Caco-2 (cell line): ENCODE measurements at regions not wholly inside any gene's neighbourhood (a gene's known extent, or its start where the extent isn't known, plus 50 kb on each side); places are given as distances from the start of the nearest gene placed in this dataset.

ENCODE experiments used
- BruUV-seq: library from RNA; stranded (reverse); fragments of 400-500 nt; replicated peaks from 2 replicates; lab custom pipeline; 2021; lab: Mats Ljungman, UMichigan
- CTCF ChIA-PET: fragments of 300-600 bp; sonication (Branson Sonifier 250); formaldehyde crosslinking; loops from one replicate; lab custom pipeline; 2022; ENCODE audit warnings: antibody characterized with exemption; lab: Charles Lee
- POLR2A ChIA-PET: fragments of 300-600 bp; sonication (Branson Sonifier 250); formaldehyde crosslinking; loops from one replicate; lab custom pipeline; 2022; ENCODE audit warnings: antibody characterized with exemption; lab: Charles Lee
- DNase-seq, 2 experiments: peaks; one replicate each; pipeline versions ENCODE4 v3.0.0 to v3.0.0-alpha.2; 2020 to 2022
- H3K27me3 ChIP-seq: replicated peaks from 2 replicates; pipeline ENCODE4 v1.6.0; 2011; ENCODE audit warnings: low read length; ENCODE audit not compliant: control insufficient read depth, insufficient read depth
- H3K36me3 ChIP-seq: 2 replicates; pipeline ENCODE4 v1.5.1; 2011; ENCODE audit warnings: low read length; ENCODE audit not compliant: control insufficient read depth, insufficient read depth
- H3K4me1 ChIP-seq: fragments of 250-450 bp; sonication (Bioruptor Pico); 2 replicates; pipeline ENCODE4 v1.5.1; 2020; ENCODE audit warnings: mild to moderate bottlenecking
- H3K4me3 ChIP-seq: 2 replicates; pipeline ENCODE4 v1.5.1; 2011; ENCODE audit warnings: low read depth, mild to moderate bottlenecking, control low read depth, low read length
- H3K9me3 ChIP-seq: fragments of 250-450 bp; sonication (Bioruptor Pico); 2 replicates; pipeline ENCODE4 v1.5.1; 2020; ENCODE audit warnings: mild to moderate bottlenecking, moderate library complexity
- H3K27ac Mint-ChIP-seq: one replicate; pipeline ENCODE4 v1.8.0; 2022; ENCODE audit warnings: mixed read lengths; ENCODE audit not compliant: unreplicated experiment
- H3K27me3 Mint-ChIP-seq: one replicate; pipeline ENCODE4 v1.8.0; 2022; ENCODE audit warnings: mixed read lengths; ENCODE audit not compliant: insufficient read depth, unreplicated experiment
- H3K36me3 Mint-ChIP-seq: one replicate; pipeline ENCODE4 v1.8.0; 2022; ENCODE audit warnings: mild to moderate bottlenecking, mixed read lengths; ENCODE audit not compliant: insufficient read depth, unreplicated experiment
- H3K4me1 Mint-ChIP-seq: one replicate; pipeline ENCODE4 v1.8.0; 2022; ENCODE audit warnings: low read depth, mixed read lengths; ENCODE audit not compliant: unreplicated experiment
- H3K4me3 Mint-ChIP-seq: one replicate; pipeline ENCODE4 v1.8.0; 2022; ENCODE audit warnings: mild to moderate bottlenecking, moderate library complexity, mixed read lengths; ENCODE audit not compliant: unreplicated experiment
- H3K9me3 Mint-ChIP-seq: one replicate; pipeline ENCODE4 v1.8.0; 2022; ENCODE audit warnings: mixed read lengths; ENCODE audit not compliant: unreplicated experiment
- intact Hi-C: fragments of 100-400 bp; cut with micrococcal nuclease; formaldehyde crosslinking; loops from one replicate; pipeline ENCODE4 v1.10.0; 2022; ENCODE audit not compliant: unreplicated experiment
- TF ChIP-seq, protein P1 (sequence below), 2 experiments: fragments of 200-600 bp in 1 of 2; IDR thresholded peaks; 1 replicate in 1 of 2; 2 replicates in 1 of 2; pipeline versions ENCODE4 v1.5.1 to v1.8.0; 2011 to 2022; ENCODE audit warnings: antibody characterized with exemption in 1 of 2, control low read depth in 1 of 2, inconsistent platforms in 1 of 2, low read depth in 1 of 2, low read length in 1 of 2, mild to moderate bottlenecking in 1 of 2, moderate library complexity in 1 of 2; ENCODE audit not compliant: insufficient read depth in 1 of 2, severe bottlenecking in 1 of 2, unreplicated experiment in 1 of 2

DNA sequence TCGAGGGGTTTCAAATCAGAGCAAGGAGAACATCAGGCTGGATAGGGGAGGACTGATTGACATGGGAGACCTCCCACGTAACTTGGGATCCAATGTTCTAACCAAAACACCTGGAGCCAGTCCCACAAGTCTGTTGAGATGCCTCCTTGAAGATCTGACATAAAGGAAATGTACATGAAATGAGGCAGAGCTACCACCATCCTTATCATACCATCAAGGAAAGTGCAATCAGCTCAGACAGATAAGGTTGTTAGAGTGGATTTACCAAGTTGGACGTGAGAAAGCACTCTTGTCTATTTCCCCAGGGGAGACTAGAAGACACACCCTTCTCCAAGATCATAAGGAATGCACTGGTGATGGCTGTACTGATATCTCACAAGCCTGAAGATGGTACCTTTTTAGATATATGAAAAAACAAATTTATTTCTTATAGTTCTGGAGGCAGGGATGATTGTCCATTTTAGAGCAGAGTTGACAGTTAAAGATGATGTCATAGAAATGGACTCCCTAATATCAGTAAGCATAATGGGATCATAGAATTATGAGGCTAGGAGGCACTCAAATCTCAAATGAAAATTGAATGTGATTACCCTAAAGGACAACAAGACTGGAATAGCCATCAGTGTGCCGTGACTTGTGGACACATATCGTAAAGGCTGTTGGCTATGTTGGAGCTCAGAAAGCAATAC is 129.1 kb upstream of the RAB4A start:
- no peaks in the 10 kb centered on the region for H3K9me3 Mint-ChIP-seq

GRCh38 chr1:229142471-229142870 is 128.4 kb upstream of the RAB4A start:
- peak; percentile 46 to 67 for DNase-seq
- Mint-ChIP-seq H3K4me3 (no peak overlapping the region), H3K27me3 (no peaks in the 10 kb centered on the region), H3K9me3 (no peaks in the 10 kb centered on the region), H3K27ac (peak overlapping the region; percentile 65), H3K36me3 (no peaks in the 10 kb centered on the region), H3K4me1 (peaks cover 20% of the 10 kb centered on the region)
- no TSS peak for BruUV-seq
- H3K9me3 ChIP-seq, result no peaks in the 10 kb centered on the region
- CTCF ChIA-PET, result no interaction called here
- no peak overlapping the region for H3K4me3 ChIP-seq
- H3K4me1 ChIP-seq, result peaks cover 26% of the 10 kb centered on the region
- TF ChIP-seq, protein P1, sequence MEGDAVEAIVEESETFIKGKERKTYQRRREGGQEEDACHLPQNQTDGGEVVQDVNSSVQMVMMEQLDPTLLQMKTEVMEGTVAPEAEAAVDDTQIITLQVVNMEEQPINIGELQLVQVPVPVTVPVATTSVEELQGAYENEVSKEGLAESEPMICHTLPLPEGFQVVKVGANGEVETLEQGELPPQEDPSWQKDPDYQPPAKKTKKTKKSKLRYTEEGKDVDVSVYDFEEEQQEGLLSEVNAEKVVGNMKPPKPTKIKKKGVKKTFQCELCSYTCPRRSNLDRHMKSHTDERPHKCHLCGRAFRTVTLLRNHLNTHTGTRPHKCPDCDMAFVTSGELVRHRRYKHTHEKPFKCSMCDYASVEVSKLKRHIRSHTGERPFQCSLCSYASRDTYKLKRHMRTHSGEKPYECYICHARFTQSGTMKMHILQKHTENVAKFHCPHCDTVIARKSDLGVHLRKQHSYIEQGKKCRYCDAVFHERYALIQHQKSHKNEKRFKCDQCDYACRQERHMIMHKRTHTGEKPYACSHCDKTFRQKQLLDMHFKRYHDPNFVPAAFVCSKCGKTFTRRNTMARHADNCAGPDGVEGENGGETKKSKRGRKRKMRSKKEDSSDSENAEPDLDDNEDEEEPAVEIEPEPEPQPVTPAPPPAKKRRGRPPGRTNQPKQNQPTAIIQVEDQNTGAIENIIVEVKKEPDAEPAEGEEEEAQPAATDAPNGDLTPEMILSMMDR (IDR thresholded peaks at IDR 0.05; ENCODE audit: insufficient read depth in 1 of 2, low read depth in 1 of 2, low read length in 1 of 2, severe bottlenecking in 1 of 2, unreplicated experiment in 1 of 2), result no peak
- intact Hi-C loops, result no loop called here
- POLR2A ChIA-PET, result interaction anchor here (0.6 kb wide), 1 partner anchor 456 kb away, joined by 4 read pairs; no protein-coding TSS in a partner anchor
- no peaks in the 10 kb centered on the region for H3K36me3 ChIP-seq
- no peaks in the 10 kb centered on the region for H3K27me3 ChIP-seq

More for the DNA sequence above, 129.1 kb upstream of the RAB4A start:
- POLR2A ChIA-PET, result interaction anchor here (0.6 kb wide), 1 partner anchor 36 kb away, joined by 3 read pairs; no protein-coding TSS in a partner anchor
- BruUV-seq, result no TSS peak
- Mint-ChIP-seq H3K36me3 (no peaks in the 10 kb centered on the region), H3K4me1 (peaks cover 20% of the 10 kb centered on the region), H3K4me3 (no peak overlapping the region), H3K27me3 (no peaks in the 10 kb centered on the region), H3K27ac (peak overlapping the region; percentile 65)
- Histone ChIP-seq H3K9me3 (no peaks in the 10 kb centered on the region), H3K27me3 (no peaks in the 10 kb centered on the region), H3K36me3 (no peaks in the 10 kb centered on the region), H3K4me1 (peaks cover 26% of the 10 kb centered on the region), H3K4me3 (no peak overlapping the region)
- TF ChIP-seq, protein P1 (IDR thresholded peaks at IDR 0.05; ENCODE audit: insufficient read depth in 1 of 2, low read depth in 1 of 2, low read length in 1 of 2, severe bottlenecking in 1 of 2, unreplicated experiment in 1 of 2), result no peak
- intact Hi-C loops, result no loop called here
- CTCF ChIA-PET, result no interaction called here
- DNase-seq, result no peak

GRCh38 chr1:229146647-229147046 is 124.3 kb upstream of the RAB4A start:
- H3K4me3 ChIP-seq, result no peak overlapping the region
- ChIA-PET CTCF (no interaction called here), POLR2A (no interaction called here)
- H3K36me3 ChIP-seq, result no peaks in the 10 kb centered on the region
- H3K4me1 ChIP-seq, result peaks cover 27% of the 10 kb centered on the region
- H3K27me3 Mint-ChIP-seq, result no peaks in the 10 kb centered on the region
- DNase-seq, result no peak
- H3K36me3 Mint-ChIP-seq, result no peaks in the 10 kb centered on the region
- H3K27ac Mint-ChIP-seq, result no peak overlapping the region
- no peaks in the 10 kb centered on the region for H3K27me3 ChIP-seq
- H3K4me3 Mint-ChIP-seq, result no peak overlapping the region
- intact Hi-C loops, result no loop called here
- BruUV-seq, result no TSS peak
- TF ChIP-seq, protein P1 (IDR thresholded peaks at IDR 0.05; ENCODE audit: insufficient read depth in 1 of 2, low read depth in 1 of 2, low read length in 1 of 2, severe bottlenecking in 1 of 2, unreplicated experiment in 1 of 2), result no peak
- H3K9me3 Mint-ChIP-seq, result no peaks in the 10 kb centered on the region
- no peaks in the 10 kb centered on the region for H3K9me3 ChIP-seq
- peaks cover 15% of the 10 kb centered on the region for H3K4me1 Mint-ChIP-seq
